T-helper 2 cell treated with Interferon-gamma antibody and Interleukin-4, amounts not matched to agents 5 μg/mL and 100 μg/mL, for 36 hours (primary cell): ENCODE measurements at regions not wholly inside any gene's neighbourhood (a gene's known extent, or its start where the extent isn't known, plus 50 kb on each side); places are given as distances from the start of the nearest gene placed in this dataset.
A peak's percentile ranks its signal among the peaks of the same experiment; 100 is the strongest.
"Not testable (repeated sequence)": the region's sequence is repeated elsewhere in the genome, so short reads cannot be mapped to it uniquely, and the experiment has no call there.

Source experiments
- DNase-seq: peaks from one replicate; pipeline ENCODE4 v3.0.0; 2021; ENCODE audit warnings: low spot score
- H3K27ac Mint-ChIP-seq: one replicate; pipeline ENCODE4 v1.8.0; 2021; ENCODE audit warnings: mild to moderate bottlenecking, mixed read lengths
- H3K27me3 Mint-ChIP-seq: one replicate; pipeline ENCODE4 v1.8.0; 2021; ENCODE audit warnings: low read depth, mixed read lengths
- H3K36me3 Mint-ChIP-seq: one replicate; pipeline ENCODE4 v1.8.0; 2021; ENCODE audit warnings: low read depth, mixed read lengths
- H3K4me1 Mint-ChIP-seq: one replicate; pipeline ENCODE4 v1.8.0; 2021; ENCODE audit warnings: low read depth, mixed read lengths
- H3K4me3 Mint-ChIP-seq: one replicate; pipeline ENCODE4 v1.8.0; 2022; ENCODE audit warnings: mild to moderate bottlenecking, moderate library complexity, mixed read lengths
- H3K9me3 Mint-ChIP-seq: one replicate; pipeline ENCODE4 v1.8.0; 2021; ENCODE audit warnings: mixed read lengths

GRCh38 chr11:13188179-13188578, 89.4 kb upstream of the BMAL1 start:
- no peak for DNase-seq
- Mint-ChIP-seq H3K9me3 (peaks cover 15% of the 10 kb centered on the region), H3K4me1 (peaks cover 3% of the 10 kb centered on the region), H3K27me3 (peaks cover 18% of the 10 kb centered on the region), H3K4me3 (no peak overlapping the region), H3K27ac (no peak overlapping the region), H3K36me3 (no peaks in the 10 kb centered on the region)

GRCh38 chr11:13189561-13190426, 87.8 kb upstream of the BMAL1 start:
- no peaks in the 10 kb centered on the region for H3K4me1 Mint-ChIP-seq
- peaks cover 15% of the 10 kb centered on the region for H3K9me3 Mint-ChIP-seq
- H3K4me3 Mint-ChIP-seq = no peak overlapping the region
- no peaks in the 10 kb centered on the region for H3K36me3 Mint-ChIP-seq
- DNase-seq = no peak
- no peak overlapping the region for H3K27ac Mint-ChIP-seq
- peaks cover 19% of the 10 kb centered on the region for H3K27me3 Mint-ChIP-seq

DNA sequence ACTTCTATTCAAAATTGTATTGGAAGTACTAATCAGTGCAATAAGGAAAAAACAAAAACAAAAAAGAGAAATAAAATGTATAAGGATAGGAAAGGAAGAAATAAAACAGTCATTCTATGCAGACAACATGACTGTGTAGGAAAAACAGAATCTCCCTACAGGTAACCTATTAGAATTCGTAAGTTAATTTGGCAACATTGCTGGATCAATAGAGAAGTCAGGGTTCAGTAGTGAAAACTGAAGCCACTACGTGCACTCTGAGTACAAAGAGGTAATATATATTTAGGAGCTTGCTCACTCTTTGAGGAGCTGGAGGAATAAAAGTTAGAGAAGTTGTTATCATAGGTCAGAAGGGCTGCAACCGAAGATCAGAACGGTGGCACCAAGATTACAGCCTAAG, 84.0 kb upstream of the BMAL1 start:
- Mint-ChIP-seq H3K4me1 (no peaks in the 10 kb centered on the region), H3K9me3 (peaks cover 31% of the 10 kb centered on the region), H3K27me3 (peaks cover 15% of the 10 kb centered on the region), H3K4me3 (no peak overlapping the region), H3K27ac (no peak overlapping the region), H3K36me3 (no peaks in the 10 kb centered on the region)
- no peak for DNase-seq

- not testable (repeated sequence) for H3K27ac Mint-ChIP-seq, H3K4me1 Mint-ChIP-seq
- H3K27me3 Mint-ChIP-seq = peaks cover 15% of the 10 kb centered on the region
These were observed 80.2 kb upstream of the BMAL1 start for GRCh38 chr11:13197374-13197773.

DNA sequence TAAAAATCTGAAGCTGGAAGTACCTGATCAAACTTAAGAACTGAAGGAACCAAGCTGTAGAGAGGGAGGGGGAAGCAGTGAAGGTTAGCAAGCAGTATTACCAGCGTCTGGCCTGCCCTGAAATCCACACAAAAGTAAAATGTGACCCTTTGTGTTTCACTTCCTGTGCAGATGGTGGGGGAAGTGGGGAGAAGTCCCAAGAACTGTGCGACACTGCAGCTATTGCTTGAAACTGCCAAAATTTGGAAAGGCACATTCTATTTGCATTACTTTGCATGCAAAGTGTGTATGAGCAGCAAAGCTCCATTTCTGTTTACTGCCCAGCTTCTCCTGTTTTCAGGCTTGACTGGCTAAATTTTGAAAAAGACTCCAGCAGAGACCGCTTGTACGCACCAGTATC, 72.1 kb upstream of the BMAL1 start:
- Mint-ChIP-seq H3K36me3 (no peaks in the 10 kb centered on the region), H3K27me3 (peaks cover 7% of the 10 kb centered on the region), H3K4me1 (peaks cover 26% of the 10 kb centered on the region), H3K27ac (no peak overlapping the region), H3K4me3 (no peak overlapping the region), H3K9me3 (peaks cover 11% of the 10 kb centered on the region)
- no peak for DNase-seq

More at GRCh38 chr11:13197374-13197773, 80.2 kb upstream of the BMAL1 start:
- peaks cover 48% of the 10 kb centered on the region for H3K9me3 Mint-ChIP-seq
- not testable (repeated sequence) for H3K4me3 Mint-ChIP-seq, H3K36me3 Mint-ChIP-seq, DNase-seq

- Mint-ChIP-seq H3K36me3 (no peaks in the 10 kb centered on the region), H3K4me1 (peaks cover 26% of the 10 kb centered on the region), H3K4me3 (no peak overlapping the region), H3K9me3 (peaks cover 6% of the 10 kb centered on the region), H3K27ac (no peak overlapping the region), H3K27me3 (peaks cover 7% of the 10 kb centered on the region)
- DNase-seq = no peak
These were observed 71.4 kb upstream of the BMAL1 start for GRCh38 chr11:13206086-13206640.

DNA sequence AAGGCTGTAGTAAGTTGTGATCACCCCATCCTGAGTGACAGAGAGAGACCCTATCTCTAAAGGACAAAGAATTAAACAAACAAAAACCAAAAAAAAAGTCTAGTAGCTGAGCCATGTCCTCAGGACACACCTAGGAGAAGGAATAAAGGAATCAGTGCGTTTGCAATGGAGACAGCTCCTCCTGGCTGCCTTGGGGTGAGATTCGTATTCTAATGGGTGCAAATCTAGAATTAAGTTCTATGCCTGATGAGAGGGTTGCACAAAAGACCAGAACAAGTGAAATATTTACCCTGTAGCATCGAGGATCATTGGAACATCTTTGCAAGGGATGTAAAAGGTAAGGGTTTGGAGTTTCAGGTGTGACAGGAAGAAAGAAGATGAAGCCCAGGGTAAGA, 70.3 kb upstream of the BMAL1 start:
- Mint-ChIP-seq H3K4me1 (peaks cover 26% of the 10 kb centered on the region), H3K4me3 (peak overlapping the region; percentile 82), H3K36me3 (no peaks in the 10 kb centered on the region)

GRCh38 chr11:13207665-13208594, 69.7 kb upstream of the BMAL1 start:
- peak; percentile 60 for DNase-seq
- no peaks in the 10 kb centered on the region for H3K36me3 Mint-ChIP-seq
- peak overlapping the region; percentile 82 for H3K4me3 Mint-ChIP-seq
- peaks cover 3% of the 10 kb centered on the region for H3K27me3 Mint-ChIP-seq
- H3K27ac Mint-ChIP-seq = peak overlapping the region; percentile 80
- no peaks in the 10 kb centered on the region for H3K9me3 Mint-ChIP-seq
- H3K4me1 Mint-ChIP-seq = peaks cover 26% of the 10 kb centered on the region

More for the DNA sequence above, 70.3 kb upstream of the BMAL1 start:
- no peaks in the 10 kb centered on the region for H3K9me3 Mint-ChIP-seq
- H3K27me3 Mint-ChIP-seq = peaks cover 3% of the 10 kb centered on the region
- peak overlapping the region; percentile 80 for H3K27ac Mint-ChIP-seq
- DNase-seq = no peak

GRCh38 chr11:13208921-13209320, 68.7 kb upstream of the BMAL1 start:
- Mint-ChIP-seq H3K36me3 (no peaks in the 10 kb centered on the region), H3K27ac (no peak overlapping the region), H3K9me3 (no peaks in the 10 kb centered on the region), H3K4me1 (peaks cover 26% of the 10 kb centered on the region), H3K4me3 (no peak overlapping the region), H3K27me3 (peaks cover 4% of the 10 kb centered on the region)
- no peak for DNase-seq

DNA sequence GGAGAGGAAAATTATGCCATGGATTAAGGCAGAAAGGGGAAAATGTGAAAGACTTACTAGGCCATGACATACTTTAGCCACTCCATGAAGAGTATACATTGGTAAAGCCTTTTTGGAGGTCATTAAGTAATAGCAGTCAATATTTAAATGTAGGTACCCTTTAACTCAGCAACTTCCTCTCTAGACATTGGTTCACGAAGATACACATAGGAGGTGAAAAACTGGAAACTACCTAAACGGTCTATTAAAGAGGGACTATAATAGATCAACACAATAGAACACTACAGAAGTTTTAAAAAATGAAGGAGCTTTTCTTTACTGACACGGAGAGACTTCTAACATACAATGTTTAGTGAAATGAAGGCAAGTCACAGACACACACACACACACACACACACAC, 68.2 kb upstream of the BMAL1 start:
- DNase-seq = no peak
- Mint-ChIP-seq H3K9me3 (no peaks in the 10 kb centered on the region), H3K4me1 (peaks cover 26% of the 10 kb centered on the region), H3K27me3 (peaks cover 6% of the 10 kb centered on the region), H3K4me3 (no peak overlapping the region), H3K36me3 (no peaks in the 10 kb centered on the region), H3K27ac (no peak overlapping the region)

GRCh38 chr11:13210424-13210823, 67.2 kb upstream of the BMAL1 start:
- no peaks in the 10 kb centered on the region for H3K36me3 Mint-ChIP-seq
- H3K4me1 Mint-ChIP-seq = peaks cover 22% of the 10 kb centered on the region
- no peak for DNase-seq
- peaks cover 6% of the 10 kb centered on the region for H3K27me3 Mint-ChIP-seq
- no peak overlapping the region for H3K4me3 Mint-ChIP-seq
- H3K27ac Mint-ChIP-seq = no peak overlapping the region
- no peaks in the 10 kb centered on the region for H3K9me3 Mint-ChIP-seq

- Mint-ChIP-seq H3K27me3 (peaks cover 7% of the 10 kb centered on the region), H3K4me1 (no peaks in the 10 kb centered on the region), H3K4me3 (no peak overlapping the region), H3K27ac (no peak overlapping the region), H3K36me3 (no peaks in the 10 kb centered on the region), H3K9me3 (no peaks in the 10 kb centered on the region)
- DNase-seq = no peak
These were observed 63.3 kb upstream of the BMAL1 start for GRCh38 chr11:13214276-13214675.

DNA sequence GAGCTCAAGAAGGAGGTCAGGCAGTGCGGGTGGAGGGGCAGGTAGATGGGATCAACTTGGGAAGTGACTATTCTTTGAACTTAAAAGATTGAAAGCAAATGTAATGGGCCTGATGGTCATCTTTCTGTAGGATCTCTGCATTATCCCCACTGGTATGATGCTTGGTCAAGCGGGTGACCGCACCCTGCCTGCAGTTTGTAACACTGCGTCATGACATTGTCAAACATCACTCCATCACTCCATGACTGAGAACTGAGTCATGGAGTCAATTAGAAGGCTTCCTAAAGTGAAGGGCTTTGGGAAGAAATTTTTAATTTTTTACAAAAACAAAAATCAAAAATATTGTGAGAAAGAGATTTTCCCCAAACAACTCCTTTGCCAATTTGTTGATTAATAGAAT, 62.4 kb upstream of the BMAL1 start:
- Mint-ChIP-seq H3K27ac (no peak overlapping the region), H3K9me3 (no peaks in the 10 kb centered on the region), H3K27me3 (peaks cover 6% of the 10 kb centered on the region), H3K4me3 (no peak overlapping the region), H3K36me3 (no peaks in the 10 kb centered on the region), H3K4me1 (no peaks in the 10 kb centered on the region)
- DNase-seq = no peak
